HG02973 (cell line): ENCODE measurements at regions not wholly inside any gene's neighbourhood (a gene's known extent, or its start where the extent isn't known, plus 50 kb on each side); places are given as distances from the start of the nearest gene placed in this dataset.

ENCODE experiments used
- ATAC-seq: cut with Tn5 transposase; IDR thresholded peaks from one replicate; pipeline ENCODE4 v1.9.1; 2021; ENCODE audit warnings: moderate library complexity; ENCODE audit not compliant: unreplicated experiment

GRCh38 chrX:39850630-39851152 lies 247.1 kb downstream of the BCOR start:
- no peak for ATAC-seq

GRCh38 chrX:39851745-39852455 lies 245.9 kb downstream of the BCOR start:
- no peak for ATAC-seq

- ATAC-seq: no peak
Observed at GRCh38 chrX:39852491-39852890, 245.3 kb downstream of the BCOR start.

GRCh38 chrX:39853417-39854030 lies 244.2 kb downstream of the BCOR start:
- no peak for ATAC-seq

GRCh38 chrX:39854772-39855747 lies 242.7 kb downstream of the BCOR start:
- ATAC-seq: peak; percentile 82

DNA sequence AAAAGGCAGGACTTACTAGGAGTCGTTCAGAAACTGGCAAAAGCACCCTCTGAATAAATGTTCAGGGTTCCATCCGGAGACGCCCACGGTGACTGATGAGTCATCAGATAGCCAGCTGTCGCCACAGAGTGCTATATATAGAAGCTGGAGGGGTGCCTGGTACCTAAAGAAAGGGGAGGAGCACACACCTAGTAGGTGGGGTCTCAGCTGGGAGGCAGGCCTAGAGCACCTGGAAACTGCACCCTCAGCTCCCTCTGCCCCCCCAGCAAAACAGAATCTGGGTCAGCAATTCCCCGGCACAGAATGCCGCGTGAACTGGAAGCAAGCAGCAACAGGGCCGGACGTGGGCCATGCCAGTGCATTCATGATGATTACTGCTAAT lies 242.0 kb downstream of the BCOR start:
- ATAC-seq: peak; percentile 36

DNA sequence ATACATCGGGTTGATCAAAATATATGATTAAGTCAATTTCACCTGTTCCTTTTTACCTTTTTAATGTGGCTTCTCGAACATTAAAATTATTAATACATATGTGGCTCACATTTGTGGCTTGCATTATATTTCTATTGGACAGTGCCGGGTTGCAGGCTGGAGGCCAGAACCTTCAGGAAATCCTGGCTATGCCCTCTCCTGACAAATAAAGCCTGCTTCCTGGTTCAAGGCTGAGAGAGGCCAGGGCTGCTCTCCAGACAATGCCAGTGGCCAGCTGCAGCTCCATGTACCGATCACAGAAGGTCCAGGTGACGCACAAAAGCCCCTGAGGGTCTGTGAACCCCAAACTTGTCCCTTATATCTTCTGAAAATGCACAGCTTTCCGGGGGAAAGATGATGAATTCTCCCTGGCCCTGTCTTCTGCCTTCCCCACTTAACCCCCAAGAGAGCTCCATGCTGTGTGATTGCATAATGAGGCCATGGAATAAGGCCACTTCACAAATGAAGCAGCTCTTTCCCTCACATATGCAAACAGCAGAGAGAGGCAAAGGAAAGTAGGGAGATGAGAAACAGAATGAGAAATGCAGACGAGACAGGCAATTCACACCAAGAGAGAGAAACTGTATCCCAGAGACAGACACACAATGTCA lies 241.2 kb downstream of the BCOR start:
- ATAC-seq: no peak

GRCh38 chrX:39857780-39858179 lies 240.0 kb downstream of the BCOR start:
- no peak for ATAC-seq

DNA sequence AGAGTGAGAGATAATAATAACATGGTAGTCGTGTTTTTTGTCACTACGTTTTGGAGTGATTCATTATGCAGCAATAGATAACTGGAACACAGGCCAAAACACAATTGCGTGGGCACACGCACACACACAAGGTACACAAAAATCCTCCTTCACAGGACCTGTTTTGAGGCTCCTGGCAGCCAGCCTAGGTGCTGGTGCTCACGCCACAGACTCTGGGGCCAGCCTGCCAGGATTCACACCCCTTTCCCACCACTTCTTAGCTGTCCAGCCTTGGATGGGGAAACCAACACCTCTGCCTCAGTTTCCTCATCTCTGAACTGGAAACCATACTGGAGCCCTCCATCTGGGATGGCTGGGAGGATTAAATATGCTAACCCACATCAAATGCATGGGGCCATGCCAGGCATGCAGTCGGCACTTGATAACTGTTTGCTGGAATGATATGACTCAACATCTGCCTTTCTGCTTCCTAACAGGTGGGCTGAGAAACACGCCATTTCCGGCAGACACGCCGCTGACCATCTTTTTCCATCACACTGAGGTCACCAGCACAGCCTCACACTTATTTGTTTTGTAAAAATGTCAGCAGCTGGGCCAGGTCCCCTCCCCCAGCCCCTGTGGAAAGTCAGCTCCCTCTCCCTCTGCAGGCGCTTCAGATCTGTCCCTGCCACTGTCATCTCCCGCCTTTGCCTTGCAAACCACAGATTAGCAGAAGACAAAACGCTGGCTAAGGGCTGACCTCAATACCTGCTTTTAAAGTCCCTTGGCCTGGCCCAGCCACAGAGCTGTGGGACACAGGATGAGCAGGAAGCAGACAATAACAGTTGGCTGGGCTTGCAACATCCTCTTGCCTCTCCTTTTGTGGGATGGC lies 237.5 kb downstream of the BCOR start:
- ATAC-seq: peak; percentile 63

- no peak for ATAC-seq
Observed at GRCh38 chrX:39862963-39863362, 234.8 kb downstream of the BCOR start.

- no peak for ATAC-seq
Observed at GRCh38 chrX:39866229-39866628, 231.5 kb downstream of the BCOR start.

- no peak for ATAC-seq
Observed at GRCh38 chrX:39869846-39870601, 227.7 kb downstream of the BCOR start.

- ATAC-seq: no peak
Observed at GRCh38 chrX:39871648-39872047, 226.1 kb downstream of the BCOR start.

GRCh38 chrX:39873117-39873516 lies 224.6 kb downstream of the BCOR start:
- ATAC-seq: no peak

DNA sequence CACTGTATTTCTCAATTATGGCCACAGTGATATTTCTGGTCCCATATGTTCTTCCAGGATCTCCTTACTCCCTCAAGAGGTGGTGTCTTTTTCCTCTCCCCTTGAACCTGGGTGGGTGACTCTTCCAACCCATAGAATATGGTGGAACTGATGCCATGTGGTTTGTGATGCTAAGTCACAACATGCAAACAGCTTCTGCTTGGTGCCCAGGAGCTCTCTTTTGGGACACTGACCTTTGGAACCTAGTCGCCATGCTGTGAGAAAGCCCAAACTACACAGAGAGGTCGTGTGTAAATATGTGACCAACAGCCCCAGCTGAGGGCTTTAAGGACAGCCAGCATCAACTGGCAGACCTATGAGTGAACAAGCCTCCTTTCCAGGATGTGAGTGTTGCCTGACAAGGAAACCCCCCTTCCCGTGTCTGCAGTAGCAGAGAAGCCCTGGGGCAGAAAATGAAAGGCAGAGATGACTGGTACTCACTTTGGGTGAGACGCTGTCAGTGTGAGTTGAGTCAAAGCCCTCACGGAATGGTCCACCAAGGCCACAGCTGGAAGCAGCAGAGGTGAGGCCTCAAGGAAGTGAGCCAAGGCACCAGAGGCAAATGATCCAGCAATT lies 223.4 kb downstream of the BCOR start:
- ATAC-seq: peak; percentile 96

GRCh38 chrX:39875834-39876628 lies 221.7 kb downstream of the BCOR start:
- no peak for ATAC-seq

GRCh38 chrX:39877905-39878304 lies 219.9 kb downstream of the BCOR start:
- ATAC-seq: no peak

DNA sequence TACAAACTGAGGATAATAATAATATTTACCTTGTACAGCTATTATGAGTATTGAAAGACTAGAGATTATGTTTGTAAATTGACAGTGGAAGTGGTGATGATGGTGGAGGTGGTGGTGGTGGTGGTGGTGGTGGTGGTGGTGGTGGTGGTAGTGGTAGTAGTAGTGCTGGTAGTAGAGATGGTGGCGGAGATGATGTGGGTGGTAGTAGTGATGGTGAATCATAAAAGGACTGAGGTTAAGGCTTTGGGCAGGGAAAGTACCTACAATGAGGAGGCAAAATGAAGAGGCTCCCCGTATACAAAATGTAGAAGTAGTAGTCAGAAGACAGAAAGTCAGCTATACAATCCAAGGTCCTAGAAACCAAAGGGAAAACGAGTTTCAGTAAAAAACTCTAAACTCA lies 214.1 kb downstream of the BCOR start:
- ATAC-seq: no peak
